H1 (cell line): ENCODE measurements at regions not wholly inside any gene's neighbourhood (a gene's known extent, or its start where the extent isn't known, plus 50 kb on each side); places are given as distances from the start of the nearest gene placed in this dataset.

Source experiments
- CTCF ChIA-PET: fragments of 300-600 bp; sonication (Branson Sonifier 250); formaldehyde crosslinking; loops from one replicate; lab custom pipeline; 2021; ENCODE audit not compliant: partially characterized antibody; lab: Charles Lee
- POLR2A ChIA-PET: fragments of 300-600 bp; sonication (Branson Sonifier 250); formaldehyde crosslinking; loops from one replicate; lab custom pipeline; 2021; ENCODE audit warnings: inconsistent platforms; ENCODE audit not compliant: partially characterized antibody; lab: Charles Lee
- DNase-seq, 2 experiments: peaks; one replicate each; pipeline versions ENCODE4 v3.0.0 to v3.0.0-alpha.2; 2010 to 2022; ENCODE audit warnings: low spot score in 2 of 2, low read depth in 1 of 2, mixed read lengths in 1 of 2
- FAIRE-seq: peaks from 2 replicates; lab custom pipeline; 2011; peaks lifted over from hg19 to GRCh38; lab: Jason Lieb, UNC
- H2AFZ ChIP-seq: 2 replicates; pipeline ENCODE4 v1.8.1; 2012; ENCODE audit warnings: low read length, inconsistent platforms
- H2AK5ac ChIP-seq: 2 replicates; pipeline ENCODE4 v1.6.1; 2013; ENCODE audit warnings: low read depth, low read length
- H2BK120ac ChIP-seq: replicated peaks from 2 replicates; pipeline ENCODE3; 2013; ENCODE audit warnings: low read depth, low read length, inconsistent platforms
- H2BK12ac ChIP-seq: 2 replicates; pipeline ENCODE4 v1.6.1; 2013; ENCODE audit warnings: low read depth, low read length
- H2BK15ac ChIP-seq: 2 replicates; pipeline ENCODE4 v1.6.1; 2013; ENCODE audit warnings: low read length
- H2BK20ac ChIP-seq: 2 replicates; pipeline ENCODE4 v1.6.1; 2013; ENCODE audit warnings: low read length
- H2BK5ac ChIP-seq: 2 replicates; pipeline ENCODE4 v1.6.1; 2013; ENCODE audit warnings: low read depth, low read length
- H3K14ac ChIP-seq: 2 replicates; pipeline ENCODE4 v1.6.1; 2013; ENCODE audit warnings: inconsistent platforms; ENCODE audit not compliant: insufficient read length
- H3K18ac ChIP-seq: 2 replicates; pipeline ENCODE4 v1.6.1; 2013; ENCODE audit warnings: low read length; ENCODE audit errors: extremely low read depth
- H3K23ac ChIP-seq: 2 replicates; pipeline ENCODE4 v1.6.1; 2013; ENCODE audit warnings: inconsistent platforms; ENCODE audit not compliant: insufficient read length
- H3K23me2 ChIP-seq: 2 replicates; pipeline ENCODE4 v1.6.1; 2013; ENCODE audit warnings: low read depth, low read length
- H3K27ac ChIP-seq: 2 replicates; pipeline ENCODE4 v1.6.1; 2011; ENCODE audit warnings: low read depth, low read length, inconsistent platforms
- H3K27me3 ChIP-seq, 4 experiments: replicated peaks in 1 of 4; 1 replicate in 1 of 4; 2 replicates in 3 of 4; pipeline versions ENCODE4 v1.6.1 to v1.8.1; 2011 to 2013; ENCODE audit warnings: low read length in 3 of 4, mild to moderate bottlenecking in 3 of 4, inconsistent platforms in 2 of 4, mixed read lengths in 2 of 4, moderate library complexity in 1 of 4; ENCODE audit not compliant: control insufficient read depth in 3 of 4, insufficient read depth in 3 of 4; ENCODE audit errors: extremely low read depth in 1 of 4
- H3K36me3 ChIP-seq, 4 experiments: 2 replicates each; pipeline versions ENCODE4 v1.6.1 to v1.8.1; 2011 to 2013; ENCODE audit warnings: mild to moderate bottlenecking in 4 of 4, low read length in 3 of 4, moderate library complexity in 2 of 4, control low read depth in 1 of 4, inconsistent platforms in 1 of 4; ENCODE audit not compliant: insufficient read depth in 4 of 4, control insufficient read depth in 2 of 4
- H3K4ac ChIP-seq: replicated peaks from 2 replicates; pipeline ENCODE3; 2013; ENCODE audit warnings: low read length, low read depth, mixed read lengths, inconsistent platforms; ENCODE audit not compliant: insufficient read length
- H3K4me1 ChIP-seq, 4 experiments: replicated peaks in 1 of 4; 1 replicate in 1 of 4; 2 replicates in 3 of 4; pipeline versions ENCODE4 v1.6.1 to v1.8.1; 2011 to 2013; ENCODE audit warnings: low read length in 3 of 4, inconsistent platforms in 2 of 4, mixed read lengths in 1 of 4; ENCODE audit not compliant: insufficient read depth in 4 of 4, control insufficient read depth in 3 of 4
- H3K4me2 ChIP-seq, 2 experiments: 2 replicates each; pipeline versions ENCODE4 v1.6.1 to v1.8.1; 2011 to 2013; ENCODE audit warnings: low read depth in 2 of 2, low read length in 2 of 2, control low read depth in 1 of 2, inconsistent platforms in 1 of 2, mild to moderate bottlenecking in 1 of 2; ENCODE audit not compliant: insufficient read depth in 1 of 2
- H3K4me3 ChIP-seq, 4 experiments: fragments of 200-600, 300-600 bp in 1 of 4; sonication (generic), shearing (Covaris generic), sonication (Bioruptor Twin) in 1 of 4; 2 replicates each; pipeline versions ENCODE4 v1.5.1 to v1.8.1; 2011 to 2016; ENCODE audit warnings: low read length in 4 of 4, low read depth in 3 of 4, control low read depth in 2 of 4, inconsistent platforms in 2 of 4, mild to moderate bottlenecking in 2 of 4, mixed read lengths in 1 of 4, moderate library complexity in 1 of 4; ENCODE audit not compliant: insufficient read depth in 2 of 4; ENCODE audit errors: extremely low read depth in 1 of 4
- H3K56ac ChIP-seq: replicated peaks from 2 replicates; pipeline ENCODE3; 2013; ENCODE audit warnings: low read depth, mild to moderate bottlenecking, mixed read lengths, low read length, inconsistent platforms; ENCODE audit not compliant: insufficient read length
- H3K79me1 ChIP-seq: 2 replicates; pipeline ENCODE4 v1.6.1; 2013; ENCODE audit warnings: low read depth, low read length, control low read depth
- H3K79me2 ChIP-seq, 2 experiments: 2 replicates each; pipeline versions ENCODE4 v1.6.1 to v1.8.1; 2012 to 2013; ENCODE audit warnings: low read length in 2 of 2, mild to moderate bottlenecking in 2 of 2, inconsistent platforms in 1 of 2; ENCODE audit not compliant: insufficient read depth in 2 of 2, control insufficient read depth in 1 of 2
- H3K9ac ChIP-seq, 4 experiments: replicated peaks in 1 of 4; 1 replicate in 1 of 4; 2 replicates in 3 of 4; pipeline versions ENCODE4 v1.6.1 to v1.8.1; 2011 to 2013; ENCODE audit warnings: low read depth in 3 of 4, low read length in 3 of 4, control low read depth in 2 of 4, mild to moderate bottlenecking in 2 of 4, moderate library complexity in 2 of 4, inconsistent platforms in 1 of 4; ENCODE audit errors: extremely low read depth in 1 of 4
- H3K9me3 ChIP-seq, 2 experiments: 2 replicates each; pipeline versions ENCODE4 v1.6.1 to v1.8.1; 2012 to 2013; ENCODE audit warnings: mild to moderate bottlenecking in 2 of 2, moderate library complexity in 2 of 2, control low read depth in 1 of 2, inconsistent platforms in 1 of 2, low read depth in 1 of 2, low read length in 1 of 2, mixed read lengths in 1 of 2; ENCODE audit not compliant: insufficient read depth in 2 of 2
- H4K20me1 ChIP-seq, 2 experiments: replicated peaks in 1 of 2; 2 replicates each; pipeline versions ENCODE3 to v1.8.1; 2011 to 2013; ENCODE audit warnings: inconsistent platforms in 2 of 2, low read length in 2 of 2, mild to moderate bottlenecking in 1 of 2; ENCODE audit not compliant: insufficient read depth in 2 of 2, control insufficient read depth in 1 of 2
- H4K5ac ChIP-seq: 2 replicates; pipeline ENCODE4 v1.6.1; 2013; ENCODE audit warnings: low read length, low read depth, mixed read lengths, inconsistent platforms; ENCODE audit not compliant: insufficient read length
- H4K8ac ChIP-seq: 2 replicates; pipeline ENCODE4 v1.8.0; 2013; ENCODE audit warnings: mild to moderate bottlenecking, moderate library complexity, low read length, inconsistent platforms; ENCODE audit not compliant: insufficient read depth; ENCODE audit errors: extremely low read depth
- H4K91ac ChIP-seq: replicated peaks from 2 replicates; pipeline ENCODE3; 2013; ENCODE audit warnings: low read length, mixed read lengths, inconsistent platforms; ENCODE audit not compliant: insufficient read length
- BCL11A ChIP-seq, 2 experiments: IDR thresholded peaks; one replicate each; pipeline ENCODE4 v1.6.1; 2011; ENCODE audit warnings: low read depth in 2 of 2, low read length in 2 of 2, mild to moderate bottlenecking in 2 of 2
- GTF2F1 ChIP-seq: IDR thresholded peaks from 2 replicates; pipeline ENCODE4 v1.6.1; 2012; ENCODE audit warnings: low read depth, low read length, improper control_type of control experiment, borderline replicate concordance
- HDAC6 ChIP-seq: IDR thresholded peaks from one replicate; pipeline ENCODE4 v1.7.1; 2012; ENCODE audit warnings: low read depth, mild to moderate bottlenecking, inconsistent platforms, low read length, moderate library complexity
- KDM5A ChIP-seq: fragments of 200-600 bp; IDR thresholded peaks from 2 replicates; pipeline ENCODE4 v1.7.1; 2012; ENCODE audit warnings: mild to moderate bottlenecking, low read length, inconsistent platforms, mixed read lengths
- PHF8 ChIP-seq: fragments of 200-600 bp; sonication (generic); conservative IDR thresholded peaks from 2 replicates; pipeline ENCODE4 v1.7.1; 2012; ENCODE audit warnings: low read depth, mild to moderate bottlenecking, inconsistent platforms, low read length, moderate library complexity
- RAD21 ChIP-seq, 2 experiments: IDR thresholded peaks in 1 of 2; conservative IDR thresholded peaks in 1 of 2; 2 replicates each; pipeline ENCODE4 v1.6.1; 2011; ENCODE audit warnings: low read depth in 2 of 2, low read length in 2 of 2, improper control_type of control experiment in 1 of 2, inconsistent platforms in 1 of 2, mild to moderate bottlenecking in 1 of 2, moderate library complexity in 1 of 2
- SP1 ChIP-seq: IDR thresholded peaks from 2 replicates; pipeline ENCODE4 v1.6.1; 2011; ENCODE audit warnings: low read depth, low read length
- WGBS, 2 experiments: shearing (Covaris generic) in 1 of 2; methylation state at CpG; one replicate each; pipeline versions ENCODE4 v1.1.6 to v1.1.7; 2013 to 2015; ENCODE audit warnings: low lambda C conversion rate in 2 of 2, mixed read lengths in 2 of 2, inconsistent platforms in 1 of 2, low coverage in 1 of 2, missing lambda C conversion rate in 1 of 2; ENCODE audit not compliant: insufficient replicate concordance in 2 of 2, insufficient coverage in 1 of 2, insufficient read length in 1 of 2; ENCODE audit errors: extremely low coverage in 1 of 2, missing lambda C conversion rate in 1 of 2; 5-methylcytosine and 5-hydroxymethylcytosine counted together
- TF ChIP-seq, protein P1 (sequence below): IDR thresholded peaks from 2 replicates; pipeline ENCODE4 v1.6.1; 2012; ENCODE audit warnings: inconsistent platforms

GRCh38 chr5:112657804-112658203, 79.9 kb upstream of the APC start:
- Histone ChIP-seq H3K27me3 (no peaks in the 10 kb centered on the region), H3K56ac (no peak overlapping the region), H2BK120ac (no peak overlapping the region), H4K8ac (no peak overlapping the region), H4K20me1 (no peaks in the 10 kb centered on the region), H2BK20ac (no peak overlapping the region), H4K5ac (no peak overlapping the region), H3K9ac (no peak overlapping the region), H2BK12ac (no peak overlapping the region), H3K27ac (no peak overlapping the region), H2AFZ (no peak overlapping the region; the same call in 1 of the 2 replicates), H3K79me1 (no peaks in the 10 kb centered on the region), H3K4ac (no peak overlapping the region), H3K4me1 (no peaks in the 10 kb centered on the region), H3K23me2 (no peaks in the 10 kb centered on the region), H2AK5ac (no peak overlapping the region), H3K4me3 (no peak overlapping the region), H3K36me3 (no peaks in the 10 kb centered on the region), H2BK15ac (no peak overlapping the region), H3K4me2 (no peak overlapping the region), H3K79me2 (no peaks in the 10 kb centered on the region), H3K23ac (no peak overlapping the region), H3K18ac (no peak overlapping the region), H3K9me3 (no peaks in the 10 kb centered on the region), H3K14ac (no peak overlapping the region), H4K91ac (no peak overlapping the region), H2BK5ac (no peak overlapping the region)
- DNase-seq = no peak
- CTCF ChIA-PET = no interaction called here
- 86% methylated on average over 3 of the region's 3 CpGs; no CpG with 5 or more reads in 1 of the 2 experiments for WGBS, 2 experiments
- POLR2A ChIA-PET = no interaction called here
- no peak for FAIRE-seq
- TF ChIP-seq HDAC6 (no peak), BCL11A (IDR thresholded peaks at IDR 0.05; ENCODE audit: low read depth in 2 of 2, low read length in 2 of 2) (no peak), GTF2F1 (no peak), KDM5A (no peak), SP1 (no peak), PHF8 (no peak), RAD21 (IDR thresholded peaks at IDR 0.05 in 1 of 2, conservative IDR thresholded peaks at IDR 0.05 in 1 of 2; ENCODE audit: low read depth in 2 of 2, low read length in 2 of 2) (peak; percentile 12 to 23; a peak in 2 of 4 replicates)
- TF ChIP-seq, protein P1, sequence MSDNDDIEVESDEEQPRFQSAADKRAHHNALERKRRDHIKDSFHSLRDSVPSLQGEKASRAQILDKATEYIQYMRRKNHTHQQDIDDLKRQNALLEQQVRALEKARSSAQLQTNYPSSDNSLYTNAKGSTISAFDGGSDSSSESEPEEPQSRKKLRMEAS = no peak
